ENCODE measurements at regions not wholly inside any gene's neighbourhood (a gene's known extent, or its start where the extent isn't known, plus 50 kb on each side); places are given as distances from the start of the nearest gene placed in this dataset.
A peak's percentile ranks its signal among the peaks of the same experiment; 100 is the strongest.

GRCh38 chr5:57818397-57818796, 335.8 kb upstream of the ACTBL2 start:
- H3K4me2 ChIP-seq (ENCODE audit: low read depth, low read length): no peak overlapping the region

GRCh38 chr5:57817924-57818323, 335.3 kb upstream of the ACTBL2 start:
- H3K9me2 ChIP-seq (replicated peaks; ENCODE audit: insufficient read depth, low read length): no peaks in the 10 kb centered on the region
- H3K9me3 ChIP-seq (replicated peaks; ENCODE audit: insufficient read depth, low read length): no peaks in the 10 kb centered on the region
- H3K79me2 ChIP-seq (ENCODE audit: low read length): no peaks in the 10 kb centered on the region
- H3K27me3 ChIP-seq (replicated peaks; ENCODE audit: insufficient read depth, low read length): no peaks in the 10 kb centered on the region
- H3K27ac ChIP-seq (ENCODE audit: low read length): no peak overlapping the region; the same call in 1 of the 2 replicates
- H4K20me1 ChIP-seq (ENCODE audit: insufficient read depth, low read length): no peaks in the 10 kb centered on the region
- TF ChIP-seq EZH2phosphoT487 (IDR thresholded peaks at IDR 0.05; ENCODE audit: low read length) (no peak), CTCF (IDR thresholded peaks at IDR 0.05; ENCODE audit: low read length) (no peak), EZH2 (optimal IDR thresholded peaks at IDR 0.05; ENCODE audit: low read depth, low read length) (no peak)
- no peaks in the 10 kb centered on the region for H3K36me3 ChIP-seq (replicated peaks; ENCODE audit: insufficient read depth, low read length)
- no peaks in the 10 kb centered on the region for H3F3A ChIP-seq (ENCODE audit: insufficient read depth, low read length)
- no peak overlapping the region for H3K4me2 ChIP-seq (ENCODE audit: low read depth, low read length)
- H3K4me1 ChIP-seq (ENCODE audit: low read length): peaks cover 9% of the 10 kb centered on the region
- H3K9ac ChIP-seq (ENCODE audit: low read length): no peak overlapping the region
- DNase-seq: peak; percentile 79
- H2AFZ ChIP-seq (ENCODE audit: low read length): no peak overlapping the region
- no peak overlapping the region for H3K4me3 ChIP-seq (ENCODE audit: low read length)

More at GRCh38 chr5:57818397-57818796, 335.8 kb upstream of the ACTBL2 start:
- Histone ChIP-seq H3K27ac (ENCODE audit: low read length) (no peak overlapping the region; the same call in 1 of the 2 replicates), H3K27me3 (replicated peaks; ENCODE audit: insufficient read depth, low read length) (no peaks in the 10 kb centered on the region), H4K20me1 (ENCODE audit: insufficient read depth, low read length) (no peaks in the 10 kb centered on the region), H2AFZ (ENCODE audit: low read length) (no peak overlapping the region), H3K4me3 (ENCODE audit: low read length) (no peak overlapping the region), H3K79me2 (ENCODE audit: low read length) (no peaks in the 10 kb centered on the region), H3K9ac (ENCODE audit: low read length) (no peak overlapping the region), H3F3A (ENCODE audit: insufficient read depth, low read length) (no peaks in the 10 kb centered on the region), H3K36me3 (replicated peaks; ENCODE audit: insufficient read depth, low read length) (no peaks in the 10 kb centered on the region), H3K4me1 (ENCODE audit: low read length) (peaks cover 9% of the 10 kb centered on the region), H3K9me3 (replicated peaks; ENCODE audit: insufficient read depth, low read length) (no peaks in the 10 kb centered on the region), H3K9me2 (replicated peaks; ENCODE audit: insufficient read depth, low read length) (no peaks in the 10 kb centered on the region)
- no peak for DNase-seq
- TF ChIP-seq EZH2 (optimal IDR thresholded peaks at IDR 0.05; ENCODE audit: low read depth, low read length): no peak
- no peak for TF ChIP-seq CTCF (IDR thresholded peaks at IDR 0.05; ENCODE audit: low read length)
- no peak for TF ChIP-seq EZH2phosphoT487 (IDR thresholded peaks at IDR 0.05; ENCODE audit: low read length)

GRCh38 chr5:57817001-57817453, 334.4 kb upstream of the ACTBL2 start:
- Histone ChIP-seq H3K27ac (ENCODE audit: low read length) (no peak overlapping the region), H2AFZ (ENCODE audit: low read length) (no peak overlapping the region), H3K9ac (ENCODE audit: low read length) (no peak overlapping the region), H3F3A (ENCODE audit: insufficient read depth, low read length) (no peaks in the 10 kb centered on the region), H3K79me2 (ENCODE audit: low read length) (no peaks in the 10 kb centered on the region), H3K36me3 (replicated peaks; ENCODE audit: insufficient read depth, low read length) (no peaks in the 10 kb centered on the region), H3K9me3 (replicated peaks; ENCODE audit: insufficient read depth, low read length) (no peaks in the 10 kb centered on the region), H4K20me1 (ENCODE audit: insufficient read depth, low read length) (no peaks in the 10 kb centered on the region), H3K4me2 (ENCODE audit: low read depth, low read length) (no peak overlapping the region), H3K4me1 (ENCODE audit: low read length) (peaks cover 9% of the 10 kb centered on the region), H3K4me3 (ENCODE audit: low read length) (no peak overlapping the region), H3K27me3 (replicated peaks; ENCODE audit: insufficient read depth, low read length) (no peaks in the 10 kb centered on the region), H3K9me2 (replicated peaks; ENCODE audit: insufficient read depth, low read length) (no peaks in the 10 kb centered on the region)
- DNase-seq: no peak
- TF ChIP-seq EZH2phosphoT487 (IDR thresholded peaks at IDR 0.05; ENCODE audit: low read length) (no peak), CTCF (IDR thresholded peaks at IDR 0.05; ENCODE audit: low read length) (no peak), EZH2 (optimal IDR thresholded peaks at IDR 0.05; ENCODE audit: low read depth, low read length) (no peak)

Data from MM.1S (cell line).